ENCODE measurements at regions not wholly inside any gene's neighbourhood (a gene's known extent, or its start where the extent isn't known, plus 50 kb on each side); places are given as distances from the start of the nearest gene placed in this dataset.

DNA sequence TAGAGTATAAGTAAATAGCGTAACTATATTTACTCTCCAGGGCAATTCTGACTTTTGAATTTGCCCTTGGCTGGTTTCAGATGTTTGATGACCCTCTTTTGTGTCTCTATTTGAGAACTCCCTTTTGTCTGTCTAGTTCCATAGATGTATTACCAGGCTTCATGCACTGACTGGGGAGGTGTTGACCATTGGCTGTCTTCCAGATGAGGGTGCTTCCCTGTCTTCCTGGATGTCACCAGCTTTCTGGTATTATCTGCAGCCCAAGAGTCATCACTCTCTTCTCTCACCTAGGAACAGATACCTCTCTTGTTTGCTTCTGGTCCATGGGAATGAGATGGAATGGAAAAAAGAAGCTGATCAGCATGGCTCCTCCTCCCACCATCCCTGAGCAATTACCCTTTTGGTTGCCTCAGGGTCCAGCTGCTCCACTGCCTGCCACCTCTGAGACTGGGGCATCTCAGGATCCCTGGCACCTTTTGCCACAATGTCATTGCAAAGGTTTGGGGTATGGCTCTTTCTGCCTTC, 58.7 kb upstream of the TMED7 start:
- H3K27me3 Mint-ChIP-seq: peaks cover 50% of the 10 kb centered on the region
- no peaks in the 10 kb centered on the region for H3K36me3 Mint-ChIP-seq (ENCODE audit: insufficient read depth)
- no peak overlapping the region for H3K4me3 Mint-ChIP-seq
- ATAC-seq (replicated peaks; ENCODE audit: extremely low read depth, poor library complexity, severe bottlenecking): no peak
- DNase-seq (ENCODE audit: low spot score in 2 of 2): no peak
- no peaks in the 10 kb centered on the region for H3K9me3 Mint-ChIP-seq
- H3K4me1 Mint-ChIP-seq: no peaks in the 10 kb centered on the region
- H3K27ac Mint-ChIP-seq (ENCODE audit: low read depth): no peak overlapping the region

DNA sequence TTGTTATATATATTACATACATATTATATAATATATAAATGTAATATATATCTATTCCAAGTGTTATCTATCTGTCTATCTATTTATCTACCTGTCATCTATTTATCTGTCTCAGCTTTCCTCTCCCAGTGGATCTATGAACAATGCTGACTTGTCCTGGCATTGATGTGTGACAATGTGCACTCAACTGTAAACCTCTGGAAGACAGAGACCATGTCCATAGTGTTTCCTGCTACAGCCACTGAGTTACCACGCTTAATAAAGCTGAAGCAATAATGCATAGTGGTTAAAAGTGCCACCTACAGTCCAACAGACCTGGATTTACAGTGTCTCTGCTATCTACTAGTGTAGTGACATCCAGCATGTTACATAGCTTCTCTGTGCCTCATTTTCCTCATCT, 57.2 kb upstream of the TMED7 start:
- H3K9me3 Mint-ChIP-seq: no peaks in the 10 kb centered on the region
- H3K36me3 Mint-ChIP-seq (ENCODE audit: insufficient read depth): no peaks in the 10 kb centered on the region
- no peaks in the 10 kb centered on the region for H3K4me1 Mint-ChIP-seq
- H3K27ac Mint-ChIP-seq (ENCODE audit: low read depth): no peak overlapping the region
- DNase-seq (ENCODE audit: low spot score in 2 of 2) (no peak), ATAC-seq (replicated peaks; ENCODE audit: extremely low read depth, poor library complexity, severe bottlenecking) (no peak)
- no peak overlapping the region for H3K4me3 Mint-ChIP-seq
- peaks cover 35% of the 10 kb centered on the region for H3K27me3 Mint-ChIP-seq

Measured in central memory CD8-positive, alpha-beta T cell (primary cell).